GM06990 (cell line): ENCODE measurements at regions not wholly inside any gene's neighbourhood (a gene's known extent, or its start where the extent isn't known, plus 50 kb on each side); places are given as distances from the start of the nearest gene placed in this dataset.

Experiments used
- DNase-seq: peaks from one replicate; pipeline ENCODE4 v3.0.0-alpha.2; 2011; ENCODE audit not compliant: insufficient read length; ENCODE audit errors: extremely low read depth
- H3K27me3 ChIP-seq: replicated peaks from 2 replicates; pipeline ENCODE4 v1.6.0; 2011; ENCODE audit warnings: low read length; ENCODE audit not compliant: control insufficient read depth, insufficient read depth
- H3K36me3 ChIP-seq: 2 replicates; pipeline ENCODE4 v1.5.1; 2011; ENCODE audit warnings: low read length; ENCODE audit not compliant: control insufficient read depth, insufficient read depth
- H3K4me3 ChIP-seq: replicated peaks from 2 replicates; pipeline ENCODE4 v1.5.1; 2011; ENCODE audit warnings: low read depth, mild to moderate bottlenecking, control low read depth, low read length
- TF ChIP-seq, protein P1 (sequence below): IDR thresholded peaks from 2 replicates; pipeline ENCODE4 v1.5.1; 2011; ENCODE audit warnings: low read length, control low read depth, mild to moderate bottlenecking, inconsistent platforms; ENCODE audit not compliant: insufficient read depth, poor library complexity, severe bottlenecking

GRCh38 chr4:41880022-41880837 is 55.0 kb upstream of the TMEM33 start:
- Histone ChIP-seq H3K4me3 (no peak overlapping the region), H3K27me3 (peaks cover 8% of the 10 kb centered on the region), H3K36me3 (no peaks in the 10 kb centered on the region)
- DNase-seq = no peak
- TF ChIP-seq, protein P1, sequence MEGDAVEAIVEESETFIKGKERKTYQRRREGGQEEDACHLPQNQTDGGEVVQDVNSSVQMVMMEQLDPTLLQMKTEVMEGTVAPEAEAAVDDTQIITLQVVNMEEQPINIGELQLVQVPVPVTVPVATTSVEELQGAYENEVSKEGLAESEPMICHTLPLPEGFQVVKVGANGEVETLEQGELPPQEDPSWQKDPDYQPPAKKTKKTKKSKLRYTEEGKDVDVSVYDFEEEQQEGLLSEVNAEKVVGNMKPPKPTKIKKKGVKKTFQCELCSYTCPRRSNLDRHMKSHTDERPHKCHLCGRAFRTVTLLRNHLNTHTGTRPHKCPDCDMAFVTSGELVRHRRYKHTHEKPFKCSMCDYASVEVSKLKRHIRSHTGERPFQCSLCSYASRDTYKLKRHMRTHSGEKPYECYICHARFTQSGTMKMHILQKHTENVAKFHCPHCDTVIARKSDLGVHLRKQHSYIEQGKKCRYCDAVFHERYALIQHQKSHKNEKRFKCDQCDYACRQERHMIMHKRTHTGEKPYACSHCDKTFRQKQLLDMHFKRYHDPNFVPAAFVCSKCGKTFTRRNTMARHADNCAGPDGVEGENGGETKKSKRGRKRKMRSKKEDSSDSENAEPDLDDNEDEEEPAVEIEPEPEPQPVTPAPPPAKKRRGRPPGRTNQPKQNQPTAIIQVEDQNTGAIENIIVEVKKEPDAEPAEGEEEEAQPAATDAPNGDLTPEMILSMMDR = no peak

DNA sequence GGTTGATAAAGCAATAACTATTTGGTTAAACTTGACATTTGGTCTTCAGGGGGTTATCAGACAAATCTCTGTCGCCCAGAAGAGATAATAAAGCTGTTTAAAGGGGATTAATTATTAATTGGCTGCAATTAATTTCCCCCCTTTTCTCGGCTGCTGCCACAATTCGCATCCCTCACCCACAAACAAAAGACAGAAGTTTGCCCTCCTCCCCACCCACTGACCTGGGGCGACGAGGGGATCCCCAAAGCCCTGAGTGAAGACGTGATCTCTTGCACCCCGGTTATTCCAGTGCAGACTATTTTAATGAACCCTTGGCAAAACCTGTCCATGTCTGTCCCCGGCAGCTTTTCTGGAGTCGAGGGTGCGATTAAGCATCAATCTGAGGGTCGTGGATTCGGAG is 55.7 kb upstream of the TMEM33 start:
- Histone ChIP-seq H3K4me3 (no peak overlapping the region), H3K27me3 (peaks cover 8% of the 10 kb centered on the region), H3K36me3 (no peaks in the 10 kb centered on the region)
- TF ChIP-seq, protein P1 = no peak
- no peak for DNase-seq

GRCh38 chr4:41878991-41879491 is 56.2 kb upstream of the TMEM33 start:
- Histone ChIP-seq H3K36me3 (no peaks in the 10 kb centered on the region), H3K27me3 (peaks cover 8% of the 10 kb centered on the region), H3K4me3 (no peak overlapping the region)
- TF ChIP-seq, protein P1 = no peak
- DNase-seq = no peak

DNA sequence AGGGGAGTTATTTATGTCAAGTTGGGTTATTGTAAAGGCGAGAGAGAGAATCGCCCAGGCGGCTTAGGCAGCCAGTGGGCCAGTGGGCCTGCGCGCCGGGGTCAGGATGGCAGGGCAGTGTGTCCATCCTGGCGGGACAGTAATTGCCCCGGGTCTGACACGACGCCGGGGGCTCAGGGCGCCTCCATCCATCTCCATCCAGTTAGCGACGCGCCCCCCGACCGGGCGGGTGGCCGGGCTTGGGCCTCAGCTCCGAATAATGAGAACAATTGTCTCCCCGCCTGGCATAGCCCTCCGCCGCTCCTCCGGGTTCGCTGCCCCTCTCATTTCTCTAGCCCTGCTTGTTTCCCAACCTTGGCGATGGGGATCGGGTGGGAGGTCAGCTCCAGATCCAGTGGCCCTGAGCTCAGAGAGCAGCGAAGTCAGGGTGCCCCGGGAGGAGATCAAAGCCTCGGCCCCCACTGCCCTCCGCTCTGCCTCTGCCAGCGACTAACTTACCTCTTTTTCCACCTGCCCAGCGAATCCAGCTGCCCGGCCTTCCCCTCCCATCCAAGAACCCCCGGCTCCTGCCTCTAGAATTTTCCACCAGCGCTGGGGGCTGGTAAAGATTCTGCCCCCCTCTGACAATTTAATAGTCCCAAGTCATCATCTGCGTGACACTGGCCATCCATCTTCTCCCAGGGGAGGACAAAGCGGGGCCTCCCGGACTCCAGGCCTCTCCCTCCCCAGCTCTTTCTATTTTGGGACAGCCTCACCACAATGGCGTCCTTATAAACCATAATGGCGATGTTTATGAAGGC is 56.9 kb upstream of the TMEM33 start:
- no peak overlapping the region for H3K4me3 ChIP-seq
- H3K27me3 ChIP-seq = peaks cover 10% of the 10 kb centered on the region
- TF ChIP-seq, protein P1 = no peak
- no peaks in the 10 kb centered on the region for H3K36me3 ChIP-seq
- DNase-seq = no peak

- TF ChIP-seq, protein P1 = no peak
- H3K4me3 ChIP-seq = no peak overlapping the region
- H3K27me3 ChIP-seq = peaks cover 10% of the 10 kb centered on the region
- DNase-seq = no peak
- no peaks in the 10 kb centered on the region for H3K36me3 ChIP-seq
These were observed 58.0 kb upstream of the TMEM33 start for GRCh38 chr4:41877020-41877796.
